Non-pigmented ciliary epithelial cell (primary cell): ENCODE measurements at regions not wholly inside any gene's neighbourhood (a gene's known extent, or its start where the extent isn't known, plus 50 kb on each side); places are given as distances from the start of the nearest gene placed in this dataset.
"Not testable (repeated sequence)": the region's sequence is repeated elsewhere in the genome, so short reads cannot be mapped to it uniquely, and the experiment has no call there.

Experiments
- DNase-seq: peaks from one replicate; pipeline ENCODE4 v3.0.0-alpha.2; 2010; ENCODE audit warnings: low read depth

GRCh38 chr4:54403700-54404453 is 174.8 kb downstream of the PDGFRA start:
- no peak for DNase-seq

GRCh38 chr4:54409270-54409817 is 180.3 kb downstream of the PDGFRA start:
- DNase-seq = not testable (repeated sequence)

- DNase-seq = no peak
Observed at GRCh38 chr4:54414545-54414944, 185.5 kb downstream of the PDGFRA start.

GRCh38 chr4:54417476-54417875 is 188.4 kb downstream of the PDGFRA start:
- DNase-seq = no peak

- DNase-seq = no peak
Observed at GRCh38 chr4:54418468-54418867, 189.4 kb downstream of the PDGFRA start.

GRCh38 chr4:54423066-54423465 is 194.0 kb downstream of the PDGFRA start:
- no peak for DNase-seq

- DNase-seq = no peak
Observed at GRCh38 chr4:54427826-54428225, 198.7 kb downstream of the PDGFRA start.

GRCh38 chr4:54428940-54429339 is 199.8 kb downstream of the PDGFRA start:
- no peak for DNase-seq

GRCh38 chr4:54433686-54434085 is 204.6 kb downstream of the PDGFRA start:
- DNase-seq = no peak

GRCh38 chr4:54439831-54440243 is 210.7 kb downstream of the PDGFRA start:
- DNase-seq = no peak

- no peak for DNase-seq
Observed at GRCh38 chr4:54440394-54441136, 211.5 kb downstream of the PDGFRA start.

GRCh38 chr4:54445866-54446265 is 211.9 kb upstream of the KIT start:
- DNase-seq = no peak

GRCh38 chr4:54446581-54446980 is 211.2 kb upstream of the KIT start:
- no peak for DNase-seq

GRCh38 chr4:54447304-54447703 is 210.5 kb upstream of the KIT start:
- DNase-seq = no peak

- DNase-seq = no peak
Observed at GRCh38 chr4:54449999-54450398, 207.8 kb upstream of the KIT start.

- not testable (repeated sequence) for DNase-seq
Observed at GRCh38 chr4:54466960-54467359, 190.8 kb upstream of the KIT start.

GRCh38 chr4:54473077-54473545 is 184.6 kb upstream of the KIT start:
- no peak for DNase-seq

GRCh38 chr4:54473798-54474197 is 184.0 kb upstream of the KIT start:
- no peak for DNase-seq

GRCh38 chr4:54475546-54475945 is 182.2 kb upstream of the KIT start:
- no peak for DNase-seq

GRCh38 chr4:54482529-54483200 is 175.1 kb upstream of the KIT start:
- no peak for DNase-seq

GRCh38 chr4:54484383-54484782 is 173.4 kb upstream of the KIT start:
- no peak for DNase-seq

GRCh38 chr4:54487491-54487890 is 170.3 kb upstream of the KIT start:
- DNase-seq = no peak

- DNase-seq = no peak
Observed at GRCh38 chr4:54493862-54494261, 163.9 kb upstream of the KIT start.
